ENCODE measurements at regions not wholly inside any gene's neighbourhood (a gene's known extent, or its start where the extent isn't known, plus 50 kb on each side); places are given as distances from the start of the nearest gene placed in this dataset.

DNA sequence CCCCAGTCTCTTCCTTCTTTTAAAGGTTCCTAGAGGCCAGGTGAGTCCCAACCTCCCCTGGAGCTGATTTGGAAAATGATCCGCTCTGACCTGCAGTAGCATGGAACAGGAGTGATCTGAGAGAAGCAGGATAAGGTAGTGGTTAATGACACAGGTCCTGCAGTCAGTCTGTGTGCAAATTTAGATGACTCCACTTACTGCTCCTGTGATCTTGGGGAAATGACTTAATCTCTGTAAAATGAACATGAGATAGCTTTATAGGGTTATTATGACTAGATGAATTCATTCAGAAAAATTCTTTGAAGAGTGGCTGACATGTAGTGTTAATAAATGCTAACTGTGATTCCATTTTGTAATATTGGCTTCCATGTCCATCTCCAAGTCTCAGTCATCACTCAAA, 374.9 kb upstream of the CAMK1G start:
- DNase-seq, result no peak

DNA sequence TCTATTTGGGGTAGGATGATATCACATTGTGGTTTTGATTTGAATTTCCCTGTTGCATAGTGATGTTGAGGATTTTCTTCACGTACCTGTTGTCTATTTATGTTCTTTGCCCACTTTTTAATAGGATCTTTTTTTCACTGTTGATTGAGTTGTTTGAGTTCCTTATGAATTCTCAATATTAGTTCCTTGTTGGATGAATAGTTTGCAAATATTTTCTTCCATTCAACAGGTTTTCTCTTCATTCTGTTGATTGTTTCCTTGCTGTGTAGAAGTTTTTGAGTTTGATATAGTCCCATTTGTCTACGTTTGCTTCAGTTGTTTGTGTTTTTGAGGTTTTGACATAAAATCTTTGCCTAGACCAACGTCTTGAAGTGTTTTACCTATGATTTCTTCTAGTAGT, 369.5 kb upstream of the CAMK1G start:
- DNase-seq, result no peak

DNA sequence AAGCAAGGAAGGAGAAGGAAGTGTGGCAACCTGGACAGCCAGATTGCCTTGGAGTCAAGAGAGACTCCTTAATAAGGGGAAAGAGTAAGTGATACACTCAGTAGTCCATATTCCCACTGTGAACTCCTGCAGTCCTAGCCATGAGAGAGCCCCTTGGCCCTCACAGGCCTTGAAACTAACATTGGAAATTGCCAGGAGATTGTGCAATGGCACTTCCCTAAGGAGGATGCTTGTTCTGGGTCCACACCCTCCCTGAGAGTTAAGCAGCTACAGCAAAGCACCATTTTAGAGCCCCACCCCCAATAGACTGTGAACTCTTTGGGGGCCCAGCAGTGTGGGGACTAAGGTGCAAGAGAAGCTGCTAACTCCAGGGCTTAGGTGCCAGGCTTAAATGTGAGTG, 367.7 kb upstream of the CAMK1G start:
- no peak for DNase-seq

DNA sequence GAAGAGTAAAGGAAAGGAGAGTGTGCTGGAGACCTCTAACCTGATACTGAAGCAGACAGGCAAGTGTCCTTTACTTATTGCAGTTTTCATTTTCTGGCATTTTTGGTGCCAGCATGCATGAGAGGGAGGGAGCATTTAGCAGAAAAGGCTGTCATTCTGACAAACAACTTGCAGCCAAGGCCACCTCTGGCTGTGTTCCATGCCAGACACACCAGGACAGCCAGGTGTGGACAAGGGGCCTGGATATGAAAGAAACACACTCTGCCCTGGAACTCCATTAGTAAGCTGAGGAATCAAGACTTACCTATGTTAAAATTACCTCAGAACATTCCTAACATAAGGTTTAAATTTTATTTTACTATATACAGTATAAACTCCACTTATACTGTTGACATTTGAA, 365.4 kb upstream of the CAMK1G start:
- no peak for DNase-seq

DNA sequence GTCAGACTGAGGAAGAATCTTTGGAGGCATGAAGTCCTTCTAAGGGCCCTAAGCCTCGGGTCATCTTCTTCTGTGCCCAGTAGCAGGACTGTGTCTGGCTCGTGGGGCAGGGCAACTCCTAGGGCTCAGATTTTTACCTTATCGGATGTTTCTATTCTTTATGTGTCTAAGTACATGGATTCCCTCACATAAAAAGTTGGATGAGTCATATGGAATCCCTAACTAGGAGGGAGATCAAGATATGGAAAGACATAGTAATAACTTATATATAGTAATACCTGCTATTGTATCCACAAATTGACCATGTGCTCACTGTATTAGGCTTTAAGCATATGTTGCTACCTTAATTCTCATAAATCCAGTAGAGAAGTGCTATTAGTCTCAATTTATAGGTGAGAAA, 364.5 kb upstream of the CAMK1G start:
- no peak for DNase-seq

DNA sequence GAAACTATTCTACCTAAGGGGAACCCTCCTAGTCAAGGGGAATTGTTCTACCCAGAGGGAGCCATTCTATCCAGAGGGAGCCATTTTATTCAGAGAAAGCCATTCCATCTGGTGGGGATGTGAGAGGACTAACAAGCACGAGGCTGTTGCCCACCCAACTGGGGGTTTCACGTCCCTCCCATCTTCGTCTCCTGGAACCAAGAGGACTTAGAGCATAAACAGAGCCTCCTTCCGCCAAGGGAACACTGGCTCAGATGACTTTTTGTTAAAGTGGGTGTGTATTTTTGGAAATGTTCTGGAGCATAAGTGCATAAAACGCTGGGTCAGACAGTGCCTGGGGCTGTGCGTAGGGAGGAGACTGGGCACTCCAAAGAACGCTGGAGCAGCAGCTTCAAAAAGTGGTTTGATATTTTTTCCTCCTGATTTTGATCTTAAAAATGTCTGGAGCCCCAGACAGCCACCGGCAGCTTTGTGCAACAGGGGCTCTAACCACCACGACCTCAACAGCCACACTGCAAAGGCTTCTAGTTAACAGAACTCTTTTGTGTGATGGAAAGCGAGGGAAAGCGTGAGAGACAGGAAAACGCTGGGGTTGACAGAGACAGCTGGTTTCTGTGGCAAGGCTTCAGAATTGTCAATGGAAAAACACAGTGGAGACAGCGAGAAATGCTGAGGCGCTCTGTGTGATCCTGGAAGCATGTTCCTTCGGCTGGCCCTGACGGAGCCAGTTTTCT, 363.6 kb upstream of the CAMK1G start:
- no peak for DNase-seq

DNA sequence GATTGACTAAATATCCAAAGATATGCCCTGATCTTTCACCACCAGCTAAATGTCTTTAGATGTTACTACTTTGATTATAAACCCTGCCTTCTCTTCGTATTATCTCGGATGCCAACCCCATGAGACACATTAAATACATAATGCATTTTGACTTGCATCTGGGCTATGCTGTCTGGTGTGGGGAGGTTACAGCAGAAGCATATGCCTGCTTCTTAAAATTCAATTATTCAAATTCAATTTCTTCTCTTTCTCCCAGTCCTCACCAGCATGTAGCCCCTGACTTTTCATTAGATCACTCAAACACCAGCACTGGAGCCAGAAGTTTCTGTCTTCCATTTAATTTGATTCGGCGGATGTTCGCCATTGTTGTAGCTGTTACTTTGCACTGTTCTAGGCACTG, 360.7 kb upstream of the CAMK1G start:
- no peak for DNase-seq

DNA sequence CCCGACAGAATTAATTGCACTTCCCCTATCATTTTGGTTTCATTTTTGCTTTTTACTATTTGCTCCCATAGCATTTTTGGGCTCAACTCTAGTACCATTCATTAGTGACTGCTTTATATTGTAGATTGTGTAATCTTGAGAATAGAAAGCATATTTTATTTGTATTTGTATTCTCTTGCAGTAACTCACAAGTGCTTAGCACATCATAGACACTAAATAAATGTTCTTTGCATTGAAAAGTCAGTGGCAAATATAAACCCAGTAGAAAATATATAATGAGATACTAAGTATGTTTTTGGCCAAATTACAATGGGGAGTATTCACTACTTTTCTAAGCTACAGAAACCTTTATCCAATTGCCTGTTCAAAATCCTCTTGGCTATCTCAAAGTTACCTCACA, 359.7 kb upstream of the CAMK1G start:
- DNase-seq, result no peak

DNA sequence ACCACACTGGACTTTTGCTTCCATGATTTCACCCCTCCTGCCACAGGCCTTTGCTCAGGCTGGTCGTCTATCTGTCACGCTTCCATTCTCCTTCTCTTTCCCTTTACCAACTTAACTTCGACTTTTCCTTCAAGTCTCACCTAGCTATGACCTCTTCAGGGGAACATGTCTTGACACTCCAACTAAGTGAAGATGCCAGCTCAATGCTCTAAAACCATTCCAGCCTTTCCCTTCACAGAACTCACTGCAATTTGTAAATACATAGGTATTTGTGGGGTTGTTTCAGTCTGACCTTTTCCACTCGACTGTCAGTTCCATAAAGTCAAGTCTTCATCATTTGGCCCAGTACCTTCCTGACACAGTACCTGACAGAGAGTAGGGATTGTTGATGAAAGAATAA, 358.6 kb upstream of the CAMK1G start:
- no peak for DNase-seq

DNA sequence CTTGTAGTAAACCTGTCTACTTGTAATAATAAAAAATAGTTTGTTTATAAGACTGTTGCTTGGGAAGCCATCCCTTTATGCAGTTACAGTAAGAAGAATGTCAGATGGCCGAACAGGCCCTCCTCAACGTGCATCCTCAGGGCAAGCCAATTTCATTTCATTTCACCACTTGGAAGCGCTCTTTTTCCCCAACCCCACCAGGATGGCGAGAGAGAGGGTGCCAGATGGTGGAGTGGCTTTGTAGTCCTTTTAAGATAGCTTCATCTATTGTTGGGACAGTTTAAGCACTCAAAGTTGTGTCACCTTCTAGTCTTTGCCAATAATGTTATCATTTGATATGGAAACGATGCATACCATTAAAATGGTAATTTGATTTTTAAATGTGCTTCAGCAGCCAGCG, 356.3 kb upstream of the CAMK1G start:
- DNase-seq, result no peak

DNA sequence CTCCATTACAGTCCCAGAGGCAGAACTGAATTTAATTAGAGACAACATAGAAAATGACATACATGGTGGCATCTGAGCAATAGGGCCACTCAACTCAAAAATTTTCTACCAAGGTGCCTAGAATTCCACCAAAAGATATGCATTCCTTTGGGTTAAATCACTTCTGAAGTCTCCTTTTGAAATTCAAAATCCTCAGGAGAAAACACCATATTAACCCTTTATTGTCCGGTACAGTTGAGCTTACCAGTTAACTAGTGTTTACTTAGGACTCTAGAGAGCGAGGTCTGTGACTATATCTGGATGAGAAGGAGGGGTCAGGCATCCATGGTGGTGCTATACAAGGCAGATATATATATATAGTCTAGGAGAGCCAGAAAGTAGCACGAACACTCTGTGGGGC, 355.6 kb upstream of the CAMK1G start:
- no peak for DNase-seq

DNA sequence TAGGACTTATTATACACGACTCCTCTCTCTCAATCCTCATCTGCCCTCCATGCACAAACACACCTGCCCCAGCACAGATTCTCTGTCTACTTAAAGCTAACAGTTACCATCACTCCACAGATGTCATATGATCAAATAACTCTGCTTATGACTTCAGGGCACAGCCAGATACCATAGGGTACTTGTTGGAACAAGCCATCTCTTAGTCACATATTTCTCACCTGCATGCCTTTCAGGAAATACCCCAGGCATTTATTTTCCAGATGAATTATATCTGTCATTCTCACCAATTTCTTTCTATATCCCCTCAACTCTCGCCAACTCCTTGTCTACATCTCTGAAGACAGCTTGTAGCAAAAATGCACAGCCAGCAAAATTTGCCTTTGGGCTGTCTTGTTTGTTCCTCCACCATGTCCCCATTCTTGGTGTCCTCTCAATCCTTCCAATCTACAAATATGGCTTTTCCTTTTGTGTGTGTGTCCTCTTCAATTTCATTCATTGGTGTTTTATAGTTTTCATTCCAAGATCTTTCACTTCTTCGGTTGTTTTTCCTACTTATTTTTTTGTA, 353.9 kb upstream of the CAMK1G start:
- no peak for DNase-seq

DNA sequence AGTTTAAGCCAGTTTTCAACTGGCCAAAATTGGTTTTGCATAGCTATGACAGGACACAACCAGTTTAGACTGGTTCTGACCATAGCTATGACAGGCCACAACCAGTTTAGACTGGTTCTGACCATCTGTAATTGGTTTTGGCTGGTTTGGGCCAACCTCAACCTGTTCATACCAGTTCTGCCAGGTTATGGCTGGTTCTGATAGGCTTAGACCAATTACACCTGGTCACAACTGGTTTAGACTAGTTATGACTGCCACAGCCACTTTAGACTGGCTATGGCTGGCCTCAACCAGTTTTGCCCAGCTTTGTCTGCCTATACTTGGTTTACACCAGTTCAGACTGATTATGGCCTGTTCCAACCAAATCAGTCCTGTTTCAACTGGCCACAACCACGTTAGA, 353.2 kb upstream of the CAMK1G start:
- DNase-seq, result no peak

DNA sequence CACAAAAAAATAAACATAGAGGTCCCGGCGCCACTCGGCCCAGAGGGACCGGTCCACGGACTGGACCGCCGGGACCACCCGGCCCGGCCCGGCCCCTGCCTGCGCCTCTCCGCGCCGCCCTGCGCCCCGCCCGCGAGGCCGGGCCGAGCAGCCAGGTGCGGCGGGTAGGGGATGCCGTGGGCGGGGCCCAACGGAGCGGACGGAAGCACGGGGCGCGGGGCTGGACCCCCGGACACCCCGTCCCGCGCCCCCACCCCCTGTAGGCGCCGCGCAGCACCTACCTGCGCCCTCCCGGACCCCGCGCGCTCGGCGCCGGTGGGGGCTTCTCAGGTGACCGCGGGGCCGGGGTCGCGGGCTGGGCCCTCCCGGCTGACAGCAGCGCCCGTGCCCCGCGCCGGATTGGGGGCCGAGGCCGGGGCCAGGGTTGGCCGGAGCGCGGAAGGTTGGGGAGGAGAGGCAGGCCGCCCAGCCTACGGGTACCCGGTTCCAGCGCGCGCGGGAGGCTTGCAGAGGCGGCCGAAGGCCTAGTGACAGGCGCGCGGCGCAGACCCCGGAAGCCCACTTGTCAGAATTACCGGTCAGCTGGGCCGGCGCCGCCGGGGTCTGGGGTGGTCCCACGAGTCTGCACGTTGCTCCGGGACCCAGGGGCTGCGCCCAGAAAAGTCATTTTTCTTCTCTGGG, 351.9 kb upstream of the CAMK1G start:
- DNase-seq, result no peak

DNA sequence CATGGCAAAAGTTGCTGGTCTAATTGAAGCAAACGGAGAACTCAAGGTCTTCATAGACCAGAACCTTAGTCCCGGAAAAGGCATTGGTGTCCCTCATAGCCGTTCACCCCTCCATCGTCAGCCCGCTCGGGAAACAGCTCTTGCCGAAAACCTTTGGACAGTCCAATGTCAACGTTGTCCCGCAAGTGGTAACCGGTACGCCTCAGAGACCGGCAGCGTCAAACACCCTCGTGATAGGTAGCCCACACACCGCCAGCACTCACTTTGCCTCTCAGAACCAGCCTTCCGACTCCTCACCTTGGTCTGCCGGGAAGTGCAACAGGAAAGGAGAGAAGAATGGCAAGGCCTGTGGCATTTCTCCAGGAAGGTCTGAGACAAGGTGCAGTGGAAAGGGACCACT, 351.3 kb upstream of the CAMK1G start:
- DNase-seq, result no peak

DNA sequence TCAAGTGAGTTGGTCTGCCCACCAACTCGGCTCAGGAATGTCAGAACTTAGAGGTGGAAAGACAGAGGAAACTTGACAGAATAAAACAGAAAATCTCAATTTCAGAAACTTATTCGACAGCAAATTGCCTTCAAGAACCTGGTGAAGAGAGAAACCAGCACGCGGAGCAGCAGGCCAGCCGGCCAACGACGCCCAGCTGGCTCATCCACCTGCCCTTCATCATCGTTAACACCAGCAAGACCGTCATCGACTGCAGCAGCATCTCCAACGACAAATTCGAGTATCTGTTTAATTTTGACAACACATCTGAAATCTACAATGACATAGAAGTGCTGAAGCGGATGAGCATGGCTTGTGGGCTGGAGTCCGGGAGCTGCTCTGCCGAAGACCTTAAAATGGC, 350.8 kb upstream of the CAMK1G start:
- no peak for DNase-seq

DNA sequence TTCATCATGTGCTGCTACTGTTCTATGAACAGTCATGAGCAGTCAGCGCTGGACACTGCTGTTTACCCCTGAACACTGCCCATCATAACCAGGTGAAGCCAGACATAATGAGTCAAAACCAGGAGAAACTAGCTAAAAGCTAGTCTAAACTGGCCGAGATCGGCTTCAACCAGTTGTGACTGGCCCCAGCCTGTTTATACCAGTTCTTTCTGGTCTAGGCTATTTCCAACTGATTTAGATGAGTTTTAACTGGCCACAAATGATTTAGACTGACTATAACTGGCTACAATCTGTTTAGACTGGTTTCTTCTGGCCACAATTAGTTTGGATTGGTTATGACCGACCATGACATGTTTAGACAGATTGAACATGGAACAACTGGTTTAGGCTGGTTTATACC, 348.3 kb upstream of the CAMK1G start:
- DNase-seq, result no peak

DNA sequence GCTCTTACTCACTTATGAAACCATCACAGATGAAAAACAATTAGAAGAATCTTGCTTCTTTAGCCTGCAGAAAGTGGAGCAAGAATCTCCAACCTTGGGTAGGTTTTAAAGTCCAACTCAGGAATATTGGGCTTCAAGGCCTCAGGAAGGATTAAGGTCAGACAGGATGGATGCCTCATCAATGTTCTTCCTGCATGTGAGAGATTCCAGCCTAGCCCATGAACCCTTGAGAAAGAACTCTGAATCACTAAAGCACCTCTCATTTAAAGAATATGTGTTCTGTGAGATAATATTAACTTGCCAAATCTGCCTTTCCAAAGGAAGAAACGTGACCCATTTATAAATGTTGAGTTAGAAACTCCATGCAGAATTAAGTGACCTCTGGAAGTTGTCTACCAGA, 345.2 kb upstream of the CAMK1G start:
- DNase-seq, result no peak

DNA sequence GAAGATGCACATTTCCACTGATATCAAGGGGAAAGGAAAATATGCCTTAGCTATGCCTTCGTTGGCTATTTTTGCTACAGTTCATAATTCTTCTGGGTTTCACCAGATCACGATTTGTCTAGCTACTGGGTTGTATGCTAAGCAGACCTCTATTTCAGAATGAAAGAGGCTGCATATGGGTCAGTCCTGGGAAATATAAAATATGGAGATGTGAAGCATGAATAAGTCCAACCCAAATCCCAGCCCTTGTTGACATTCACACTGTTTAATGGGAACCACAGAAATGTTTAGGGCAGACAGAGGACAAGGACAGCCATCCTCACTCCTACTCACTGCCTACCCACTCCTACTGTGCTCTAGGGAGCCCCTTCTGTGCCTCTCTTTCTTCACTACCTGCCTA, 343.2 kb upstream of the CAMK1G start:
- no peak for DNase-seq

DNA sequence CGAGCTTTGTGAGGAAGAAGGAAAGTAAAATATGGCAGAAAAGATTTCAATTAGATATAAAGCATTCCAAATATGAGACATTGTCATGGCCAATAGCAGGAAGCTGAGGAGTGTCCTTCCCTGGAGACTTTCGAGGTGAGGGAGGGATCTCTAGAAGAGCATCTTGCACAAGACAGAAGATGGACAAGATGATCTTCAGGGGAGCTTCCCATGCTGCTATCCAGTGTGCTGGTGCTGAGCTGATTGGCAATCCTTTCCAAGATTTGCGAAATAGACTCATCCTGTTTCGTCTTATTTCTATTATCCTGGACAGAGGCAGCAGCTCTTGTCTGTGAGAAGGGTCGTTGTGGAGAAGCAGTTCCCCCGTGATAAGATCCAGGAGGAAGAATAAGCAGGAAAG, 342.0 kb upstream of the CAMK1G start:
- DNase-seq, result no peak

DNA sequence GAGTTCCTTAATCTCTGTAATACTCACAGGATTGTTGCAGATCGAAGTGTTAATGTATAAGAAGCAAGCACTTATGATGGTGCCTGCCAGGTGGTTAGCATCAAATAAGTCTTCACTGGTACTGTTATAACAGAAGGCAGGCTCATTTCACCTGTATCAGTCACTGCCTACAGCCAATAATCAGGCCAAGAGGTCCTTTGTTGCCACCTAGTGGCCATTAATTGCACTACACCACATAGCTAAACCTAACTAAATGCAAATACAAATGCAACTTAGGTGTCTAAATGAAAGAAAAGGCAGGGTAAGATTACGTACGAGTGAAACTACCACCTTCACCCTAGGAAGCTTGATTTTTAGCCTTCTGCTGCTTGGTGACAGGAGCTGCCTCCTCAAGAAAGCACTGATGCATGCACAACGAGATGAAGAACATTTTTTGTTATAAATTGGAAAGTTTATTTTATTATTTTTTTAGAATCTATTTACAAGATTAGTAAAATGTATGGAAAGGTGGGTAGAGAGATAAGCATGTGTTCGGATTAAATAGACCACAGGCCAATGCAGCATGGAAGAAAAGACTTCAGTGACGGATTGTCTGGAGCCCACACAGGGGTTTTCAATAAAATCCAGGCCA, 334.8 kb upstream of the CAMK1G start:
- DNase-seq, result peak; percentile 14

DNA sequence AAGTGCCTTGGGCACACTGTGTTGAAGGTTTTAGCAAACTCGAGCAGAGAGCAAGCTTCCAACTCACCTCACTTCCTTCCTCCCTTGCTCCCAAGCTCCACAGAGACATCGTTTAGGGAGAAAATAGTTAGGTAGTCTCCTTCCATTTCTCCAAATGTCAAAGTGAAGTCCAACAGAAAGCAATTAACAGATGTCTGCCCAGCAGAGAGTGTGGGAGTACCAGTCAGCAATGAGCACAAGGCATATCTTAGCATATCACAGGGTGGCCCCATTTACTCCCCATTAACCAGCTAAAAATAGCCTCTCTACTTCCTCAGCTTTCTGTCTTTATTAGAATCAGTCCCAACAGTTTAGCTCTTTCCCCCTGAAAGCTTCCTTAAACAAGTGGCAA, 334.2 kb upstream of the CAMK1G start:
- no peak for DNase-seq

DNA sequence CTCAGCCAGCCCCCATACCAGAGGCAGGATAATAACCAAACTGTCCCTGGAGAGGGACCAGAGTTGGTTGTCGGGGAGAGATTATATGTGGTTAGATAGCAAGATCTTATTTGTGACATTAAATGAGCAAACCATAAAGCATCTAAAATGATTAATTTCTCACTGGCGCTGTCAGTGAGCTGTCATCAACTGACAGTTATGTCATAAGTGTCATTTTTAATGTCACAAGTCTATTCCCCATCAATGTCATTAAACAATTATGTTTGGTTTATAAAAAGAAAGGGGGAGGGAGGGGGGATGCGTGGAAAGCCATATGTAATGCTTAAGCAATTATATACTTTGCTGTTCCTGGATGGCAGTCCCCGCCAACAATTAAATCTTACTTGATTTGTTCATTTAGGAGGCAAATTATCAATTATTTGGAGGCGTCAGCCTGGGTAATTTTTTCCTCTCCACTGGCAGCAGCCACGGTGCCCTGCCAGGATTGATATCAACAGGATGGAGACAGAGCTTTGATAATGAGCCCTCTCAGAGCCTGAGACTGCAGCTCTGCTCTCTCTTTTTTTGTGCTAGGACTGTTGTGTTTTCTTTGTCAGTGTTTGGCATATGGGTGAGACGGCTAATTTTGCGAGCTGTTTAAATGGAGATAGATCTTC, 333.6 kb upstream of the CAMK1G start:
- DNase-seq, result peak; percentile 57
